ENCODE measurements at regions not wholly inside any gene's neighbourhood (a gene's known extent, or its start where the extent isn't known, plus 50 kb on each side); places are given as distances from the start of the nearest gene placed in this dataset.

DNA sequence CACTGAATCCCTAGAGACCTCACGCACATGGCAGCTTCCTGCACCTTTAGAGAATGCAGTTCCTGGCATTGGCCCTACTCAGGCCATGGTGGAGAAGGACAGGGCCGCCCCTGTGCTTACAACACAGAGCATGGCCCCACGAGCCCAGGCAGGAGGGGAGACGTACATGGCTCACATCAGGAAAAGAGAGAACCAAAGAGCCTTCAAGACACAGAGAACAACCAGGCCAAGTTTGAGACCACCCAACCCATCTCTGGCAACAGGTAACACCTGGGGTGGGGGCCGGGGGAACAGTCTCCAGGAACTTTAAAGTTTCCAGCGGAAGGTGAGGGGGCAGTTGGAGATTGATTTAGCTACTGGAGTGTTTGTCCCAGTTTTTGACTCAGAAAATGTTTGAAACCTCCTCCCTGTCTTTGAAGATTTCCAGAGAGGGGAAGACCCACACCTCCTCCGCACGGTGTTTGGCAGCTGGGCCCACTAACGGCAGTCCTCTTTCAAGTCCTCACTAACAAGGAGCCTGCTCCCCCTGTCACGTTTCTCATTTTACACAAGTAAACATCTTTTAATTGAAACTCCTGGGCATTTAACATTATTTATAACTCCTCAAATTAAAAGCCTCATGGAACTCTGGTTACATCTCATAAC, 1423.8 kb downstream of the TBC1D22A start:
- ATAC-seq (no peak), DNase-seq (no peak)
- TF ChIP-seq, protein P1, sequence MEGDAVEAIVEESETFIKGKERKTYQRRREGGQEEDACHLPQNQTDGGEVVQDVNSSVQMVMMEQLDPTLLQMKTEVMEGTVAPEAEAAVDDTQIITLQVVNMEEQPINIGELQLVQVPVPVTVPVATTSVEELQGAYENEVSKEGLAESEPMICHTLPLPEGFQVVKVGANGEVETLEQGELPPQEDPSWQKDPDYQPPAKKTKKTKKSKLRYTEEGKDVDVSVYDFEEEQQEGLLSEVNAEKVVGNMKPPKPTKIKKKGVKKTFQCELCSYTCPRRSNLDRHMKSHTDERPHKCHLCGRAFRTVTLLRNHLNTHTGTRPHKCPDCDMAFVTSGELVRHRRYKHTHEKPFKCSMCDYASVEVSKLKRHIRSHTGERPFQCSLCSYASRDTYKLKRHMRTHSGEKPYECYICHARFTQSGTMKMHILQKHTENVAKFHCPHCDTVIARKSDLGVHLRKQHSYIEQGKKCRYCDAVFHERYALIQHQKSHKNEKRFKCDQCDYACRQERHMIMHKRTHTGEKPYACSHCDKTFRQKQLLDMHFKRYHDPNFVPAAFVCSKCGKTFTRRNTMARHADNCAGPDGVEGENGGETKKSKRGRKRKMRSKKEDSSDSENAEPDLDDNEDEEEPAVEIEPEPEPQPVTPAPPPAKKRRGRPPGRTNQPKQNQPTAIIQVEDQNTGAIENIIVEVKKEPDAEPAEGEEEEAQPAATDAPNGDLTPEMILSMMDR (IDR thresholded peaks at IDR 0.05): no peak
- Histone ChIP-seq H3K27me3 (ENCODE audit: insufficient read depth in 3 of 3, low read length in 2 of 3) (peaks cover 0 to 3% (median 0%) of the 10 kb centered on the region in 3 donors), H3K9me3 (peaks cover 11% of the 10 kb centered on the region), H3K36me3 (ENCODE audit: insufficient read depth in 1 of 2, low read depth in 1 of 2) (no peaks in the 10 kb centered on the region), H3K27ac (no peak overlapping the region), H3K4me3 (no peak overlapping the region), H3K4me1 (no peaks in the 10 kb centered on the region)
- intact Hi-C loops (cut with DNase I): no loop called here
- WGBS, 3 donors: 73 to 77% (median 74%) methylated on average over 10 of the region's 10 CpGs

DNA sequence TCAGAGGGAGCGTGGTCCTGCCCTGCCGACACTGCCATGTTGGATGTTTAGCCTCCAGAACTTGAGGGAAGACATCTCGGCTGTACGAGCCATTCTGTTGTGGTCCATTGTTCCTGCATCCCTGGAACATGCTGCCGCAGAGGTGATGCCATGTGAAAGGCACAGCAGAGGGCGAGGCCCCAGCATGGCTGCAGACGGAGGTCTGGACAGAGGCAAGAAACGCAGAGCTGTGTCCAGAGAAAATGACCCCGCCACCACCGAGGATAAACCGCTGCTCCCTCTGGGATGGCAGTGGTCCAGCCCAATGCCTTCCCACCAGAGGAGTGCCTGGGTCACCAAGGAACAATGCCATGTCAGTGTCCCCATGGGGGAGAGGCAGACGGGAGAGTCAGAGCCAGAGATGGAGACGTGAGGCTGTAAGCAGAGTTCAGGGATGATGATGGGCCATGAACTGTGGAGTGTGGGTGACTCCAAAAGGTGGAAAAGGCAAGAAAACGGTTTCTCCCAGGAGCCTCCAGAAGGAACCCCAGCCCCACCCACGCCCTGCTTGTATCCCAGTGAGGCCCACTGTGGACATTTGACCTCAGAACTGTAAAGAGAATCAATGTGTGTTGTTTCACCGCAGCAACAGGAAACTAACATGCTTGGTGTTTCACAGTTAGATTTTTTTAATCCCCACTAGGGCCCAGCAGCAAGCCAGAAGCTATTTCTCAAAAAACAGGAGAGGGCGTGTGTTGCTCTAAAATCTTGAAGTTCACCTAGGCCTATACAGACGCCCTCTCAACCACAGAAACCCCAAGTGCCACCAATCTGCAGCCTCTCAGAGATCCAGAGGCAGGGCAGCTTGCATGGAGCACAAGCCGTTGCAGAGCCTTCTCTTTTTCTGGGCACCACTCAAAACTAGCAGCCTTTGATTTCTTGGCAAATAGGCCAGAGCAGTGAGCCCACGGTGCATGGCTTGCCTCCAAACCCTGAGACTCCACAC, 1422.9 kb downstream of the TBC1D22A start:
- no peak overlapping the region for H3K4me3 ChIP-seq
- H3K4me1 ChIP-seq: no peaks in the 10 kb centered on the region
- TF ChIP-seq, protein P1 (IDR thresholded peaks at IDR 0.05): no peak
- H3K36me3 ChIP-seq (ENCODE audit: insufficient read depth in 1 of 2, low read depth in 1 of 2): no peaks in the 10 kb centered on the region
- H3K27me3 ChIP-seq (ENCODE audit: insufficient read depth in 3 of 3, low read length in 2 of 3): peaks cover 0 to 3% (median 0%) of the 10 kb centered on the region in 3 donors
- WGBS, 3 donors: 68 to 73% (median 69%) methylated on average over 20 of the region's 20 CpGs
- no peak for ATAC-seq
- intact Hi-C loops (cut with DNase I): no loop called here
- H3K9me3 ChIP-seq: peaks cover 5% of the 10 kb centered on the region
- no peak for DNase-seq
- no peak overlapping the region for H3K27ac ChIP-seq

- DNase-seq (no peak), ATAC-seq (no peak)
- intact Hi-C loops (cut with DNase I): no loop called here
- Histone ChIP-seq H3K27me3 (ENCODE audit: insufficient read depth in 3 of 3, low read length in 2 of 3) (peaks cover 0 to 2% (median 0%) of the 10 kb centered on the region in 3 donors), H3K4me1 (no peaks in the 10 kb centered on the region), H3K27ac (no peak overlapping the region), H3K36me3 (ENCODE audit: insufficient read depth in 1 of 2, low read depth in 1 of 2) (no peaks in the 10 kb centered on the region), H3K9me3 (no peaks in the 10 kb centered on the region), H3K4me3 (no peak overlapping the region)
- TF ChIP-seq, protein P1 (IDR thresholded peaks at IDR 0.05): no peak
- WGBS, 3 donors: 72 to 78% (median 73%) methylated on average over 25 of the region's 25 CpGs
These were observed 1420.7 kb downstream of the TBC1D22A start for GRCh38 chr22:48182846-48183805.

- Histone ChIP-seq H3K4me1 (no peaks in the 10 kb centered on the region), H3K27me3 (ENCODE audit: insufficient read depth in 3 of 3, low read length in 2 of 3) (peaks cover 0 to 2% (median under 1%) of the 10 kb centered on the region in 3 donors)
These were observed 1419.6 kb downstream of the TBC1D22A start for GRCh38 chr22:48182031-48182430.

More at GRCh38 chr22:48182031-48182430, 1419.6 kb downstream of the TBC1D22A start:
- H3K9me3 ChIP-seq: no peaks in the 10 kb centered on the region
- no peak overlapping the region for H3K4me3 ChIP-seq
- H3K36me3 ChIP-seq (ENCODE audit: insufficient read depth in 1 of 2, low read depth in 1 of 2): no peaks in the 10 kb centered on the region
- no peak for ATAC-seq
- H3K27ac ChIP-seq: no peak overlapping the region
- WGBS, 3 donors: 58 to 72% (median 63%) methylated on average over 5 of the region's 5 CpGs
- DNase-seq: no peak
- intact Hi-C loops (cut with DNase I): no loop called here
- TF ChIP-seq, protein P1 (IDR thresholded peaks at IDR 0.05): no peak

All from psoas muscle (tissue), 7 donors.